Upper lobe of right lung (tissue), 1 donor: ENCODE measurements at regions not wholly inside any gene's neighbourhood (a gene's known extent, or its start where the extent isn't known, plus 50 kb on each side); places are given as distances from the start of the nearest gene placed in this dataset.

ENCODE experiments used
- ATAC-seq: fragments of 200-7000 bp; cut with Tn5 transposase; one replicate; pipeline ENCODE4 v1.9.1; 2020; ENCODE audit warnings: mild to moderate bottlenecking, moderate library complexity
- DNase-seq: peaks from one replicate; pipeline ENCODE4 v3.0.0-alpha.2; 2020
- H3K27ac ChIP-seq: fragments of 200-600 bp; one replicate; pipeline ENCODE4 v1.8.0; 2022
- H3K27me3 ChIP-seq: fragments of 200-600 bp; one replicate; pipeline ENCODE4 v1.8.0; 2022; ENCODE audit warnings: mild to moderate bottlenecking
- H3K36me3 ChIP-seq: fragments of 200-600 bp; one replicate; pipeline ENCODE4 v1.8.0; 2022
- H3K4me1 ChIP-seq: fragments of 200-600 bp; one replicate; pipeline ENCODE4 v1.8.0; 2022
- H3K4me3 ChIP-seq: fragments of 200-600 bp; one replicate; pipeline ENCODE4 v1.8.0; 2022; ENCODE audit warnings: mild to moderate bottlenecking
- H3K9me3 ChIP-seq: fragments of 200-600 bp; one replicate; pipeline ENCODE4 v1.8.0; 2022
- intact Hi-C: fragments of 100-400 bp; cut with DNase I; formaldehyde crosslinking; loops from one replicate; pipeline ENCODE4 v1.11.0; 2022
- TF ChIP-seq, protein P1 (sequence below): fragments of 200-600 bp; IDR thresholded peaks from one replicate; pipeline ENCODE4 v1.8.0; 2022; ENCODE audit warnings: antibody characterized with exemption
- donor health status: DM: no; HTN: yes; CAD: no; lungs with severe emphysema.

DNA sequence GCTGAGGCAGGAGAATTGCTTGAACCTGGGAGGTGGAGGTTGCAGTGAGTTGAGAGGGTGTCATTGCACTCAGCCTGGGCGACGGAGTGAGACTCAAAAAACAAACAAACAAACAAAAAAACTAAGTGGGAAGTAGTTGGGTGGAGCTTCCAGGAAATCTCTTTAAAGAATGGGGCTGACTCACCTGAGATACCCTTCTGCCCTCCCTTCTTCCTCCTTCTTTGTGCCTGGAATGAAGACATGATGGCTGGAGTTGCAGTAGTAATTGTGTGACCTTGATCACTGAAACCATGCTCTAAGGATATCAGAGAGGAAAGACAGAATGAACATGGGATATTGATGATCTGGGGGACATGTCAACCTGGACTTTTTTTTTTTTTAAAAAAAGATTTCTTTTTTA lies 87.6 kb upstream of the MED13L start:
- H3K27me3 ChIP-seq = no peaks in the 10 kb centered on the region
- ATAC-seq (no peak), DNase-seq (no peak)
- no peak overlapping the region for H3K27ac ChIP-seq
- H3K4me1 ChIP-seq = peaks cover under 1% of the 10 kb centered on the region
- H3K4me3 ChIP-seq = no peak overlapping the region
- TF ChIP-seq, protein P1, sequence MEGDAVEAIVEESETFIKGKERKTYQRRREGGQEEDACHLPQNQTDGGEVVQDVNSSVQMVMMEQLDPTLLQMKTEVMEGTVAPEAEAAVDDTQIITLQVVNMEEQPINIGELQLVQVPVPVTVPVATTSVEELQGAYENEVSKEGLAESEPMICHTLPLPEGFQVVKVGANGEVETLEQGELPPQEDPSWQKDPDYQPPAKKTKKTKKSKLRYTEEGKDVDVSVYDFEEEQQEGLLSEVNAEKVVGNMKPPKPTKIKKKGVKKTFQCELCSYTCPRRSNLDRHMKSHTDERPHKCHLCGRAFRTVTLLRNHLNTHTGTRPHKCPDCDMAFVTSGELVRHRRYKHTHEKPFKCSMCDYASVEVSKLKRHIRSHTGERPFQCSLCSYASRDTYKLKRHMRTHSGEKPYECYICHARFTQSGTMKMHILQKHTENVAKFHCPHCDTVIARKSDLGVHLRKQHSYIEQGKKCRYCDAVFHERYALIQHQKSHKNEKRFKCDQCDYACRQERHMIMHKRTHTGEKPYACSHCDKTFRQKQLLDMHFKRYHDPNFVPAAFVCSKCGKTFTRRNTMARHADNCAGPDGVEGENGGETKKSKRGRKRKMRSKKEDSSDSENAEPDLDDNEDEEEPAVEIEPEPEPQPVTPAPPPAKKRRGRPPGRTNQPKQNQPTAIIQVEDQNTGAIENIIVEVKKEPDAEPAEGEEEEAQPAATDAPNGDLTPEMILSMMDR = no peak
- intact Hi-C loops = no loop called here
- no peaks in the 10 kb centered on the region for H3K36me3 ChIP-seq
- H3K9me3 ChIP-seq = no peaks in the 10 kb centered on the region

DNA sequence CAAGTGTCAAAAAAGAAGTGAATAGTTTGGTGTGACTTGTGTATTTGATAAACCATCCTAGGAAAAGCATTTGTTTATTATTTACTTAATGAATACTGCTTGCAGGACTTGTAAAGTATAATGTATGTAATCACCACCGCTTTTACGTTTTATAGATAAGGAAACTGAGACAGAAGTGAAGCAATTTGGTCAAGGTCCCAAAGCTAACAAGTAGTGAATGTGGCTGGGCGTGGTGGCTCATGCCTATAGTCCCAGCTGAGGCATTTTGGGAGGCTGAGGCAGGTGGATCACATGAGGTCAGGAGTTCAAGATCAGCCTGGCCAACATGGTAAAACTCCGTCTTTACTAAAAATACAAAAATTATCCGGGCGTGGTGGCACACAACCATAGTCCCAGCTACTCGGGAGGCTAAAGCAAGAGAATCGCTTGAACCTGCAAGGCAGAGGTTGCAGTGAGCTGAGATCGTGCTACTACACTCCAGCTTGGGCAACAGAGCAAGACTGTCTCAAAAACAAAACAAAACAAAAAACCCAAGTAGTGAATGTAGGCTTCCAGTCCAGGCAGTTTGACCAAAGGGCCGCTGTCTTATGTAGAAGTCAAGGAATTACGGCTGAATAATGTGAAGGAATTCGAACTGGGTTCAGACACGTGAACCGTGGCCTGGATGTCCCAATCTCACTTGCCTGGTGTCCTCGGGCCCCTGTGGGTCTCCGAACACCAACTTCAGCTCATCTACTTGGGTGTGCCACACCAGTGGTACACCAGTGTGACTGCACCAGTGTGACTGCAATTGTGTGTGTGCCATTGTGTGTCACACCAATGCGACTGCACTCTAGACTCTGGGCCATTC lies 88.3 kb upstream of the MED13L start:
- TF ChIP-seq, protein P1 = no peak

DNA sequence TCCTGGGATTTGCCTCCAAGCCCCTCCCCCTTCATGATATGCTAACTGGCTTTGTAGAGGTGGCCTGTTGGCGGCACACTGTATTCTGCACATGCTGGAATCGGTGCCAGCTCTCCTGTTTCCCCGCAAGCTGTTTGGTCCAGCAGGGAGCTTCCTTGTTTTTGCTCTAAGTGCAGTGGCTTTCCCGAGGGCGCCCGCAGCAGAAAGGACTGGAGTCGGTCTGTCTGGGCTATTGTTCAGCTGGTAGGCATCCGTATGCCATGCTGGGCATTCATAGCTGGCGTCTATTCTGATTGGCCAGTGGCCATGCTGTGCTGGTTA lies 88.9 kb upstream of the MED13L start:
- H3K9me3 ChIP-seq = no peaks in the 10 kb centered on the region
- ATAC-seq (peak; percentile 64), DNase-seq (peak; percentile 74)
- no peaks in the 10 kb centered on the region for H3K4me1 ChIP-seq
- no peaks in the 10 kb centered on the region for H3K27me3 ChIP-seq
- no peak overlapping the region for H3K4me3 ChIP-seq
- H3K27ac ChIP-seq = no peak overlapping the region
- TF ChIP-seq, protein P1 = no peak
- intact Hi-C loops = no loop called here
- H3K36me3 ChIP-seq = no peaks in the 10 kb centered on the region

More for the DNA sequence above, 88.3 kb upstream of the MED13L start:
- no peaks in the 10 kb centered on the region for H3K36me3 ChIP-seq
- DNase-seq (no peak), ATAC-seq (no peak)
- no peaks in the 10 kb centered on the region for H3K4me1 ChIP-seq
- no peaks in the 10 kb centered on the region for H3K9me3 ChIP-seq
- H3K27ac ChIP-seq = no peak overlapping the region
- H3K4me3 ChIP-seq = no peak overlapping the region
- H3K27me3 ChIP-seq = no peaks in the 10 kb centered on the region
- intact Hi-C loops = no loop called here

DNA sequence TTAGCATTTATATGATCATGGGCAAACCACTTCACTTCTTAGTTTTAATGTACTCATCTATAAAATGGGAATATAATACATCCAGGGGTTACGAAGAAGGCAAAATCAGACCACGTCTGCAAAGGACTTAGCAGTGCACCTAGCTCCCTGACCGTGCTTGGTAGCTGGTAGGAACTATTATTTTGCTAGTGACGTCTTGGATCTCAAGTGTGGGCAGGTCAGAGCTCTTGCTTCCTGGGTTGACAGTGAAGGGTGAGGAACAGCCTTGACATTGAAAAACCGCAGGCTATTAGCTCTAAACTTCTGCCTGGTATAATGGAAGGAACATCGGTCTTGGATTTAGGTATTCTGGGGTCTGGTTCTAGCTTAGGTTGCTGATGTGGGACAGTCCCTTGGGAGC lies 89.3 kb upstream of the MED13L start:
- TF ChIP-seq, protein P1 = no peak
- intact Hi-C loops = no loop called here
- H3K4me1 ChIP-seq = no peaks in the 10 kb centered on the region
- DNase-seq (no peak), ATAC-seq (peak; percentile 75)
- H3K27ac ChIP-seq = peak overlapping the region; percentile 60
- H3K27me3 ChIP-seq = no peaks in the 10 kb centered on the region
- H3K4me3 ChIP-seq = no peak overlapping the region
- H3K9me3 ChIP-seq = no peaks in the 10 kb centered on the region
- H3K36me3 ChIP-seq = no peaks in the 10 kb centered on the region

DNA sequence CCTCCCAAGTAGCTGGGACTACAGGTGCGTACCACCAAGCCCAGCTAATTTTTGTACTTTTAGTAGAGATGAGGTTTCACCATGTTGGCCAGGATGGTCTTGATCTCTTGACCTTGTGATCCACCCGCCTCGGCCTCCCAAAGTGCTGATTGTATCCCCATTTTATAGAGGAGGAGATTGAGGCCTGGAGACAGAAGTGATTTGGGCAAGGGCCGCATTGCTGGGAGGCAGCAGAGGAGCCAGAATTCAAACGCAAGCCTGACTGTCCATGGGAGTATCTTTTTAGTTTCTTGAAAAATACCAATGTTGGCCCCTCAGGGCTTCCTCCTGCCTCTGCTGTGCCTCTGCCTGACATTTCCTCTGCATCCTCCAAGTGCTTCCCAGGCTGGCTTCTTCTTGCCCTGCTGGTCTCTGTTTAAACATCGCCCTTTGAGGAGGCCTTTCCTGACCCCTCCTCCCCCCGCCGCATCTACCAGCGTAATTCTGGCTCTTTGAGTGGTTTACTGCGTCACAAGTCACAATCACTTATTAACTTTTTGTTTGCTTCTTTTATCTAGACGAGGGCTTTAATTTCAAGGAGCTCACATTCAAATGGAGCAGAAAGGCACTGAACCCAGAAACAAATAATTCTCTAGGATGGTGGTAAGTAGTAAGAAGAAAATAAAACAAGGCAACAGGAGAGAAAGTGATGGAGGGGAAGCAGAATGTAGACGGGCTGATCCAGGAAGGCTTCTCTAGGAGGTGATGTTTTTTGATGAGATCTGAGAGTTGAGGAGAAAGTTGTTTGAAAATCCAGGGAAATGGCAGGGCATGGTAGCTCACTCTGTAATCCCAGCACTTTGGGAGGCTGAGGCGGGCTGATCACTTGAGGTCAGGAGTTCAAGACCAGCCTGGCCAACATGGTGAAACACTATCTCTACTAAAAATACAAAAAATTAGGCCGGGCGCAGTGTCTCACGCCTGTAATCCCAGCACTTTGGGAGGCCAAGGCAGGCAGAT lies 91.0 kb upstream of the MED13L start:
- no peaks in the 10 kb centered on the region for H3K36me3 ChIP-seq
- peak; percentile 88 for DNase-seq
- no peaks in the 10 kb centered on the region for H3K4me1 ChIP-seq
- peak; percentile 87 for ATAC-seq
- TF ChIP-seq, protein P1 = no peak
- H3K27ac ChIP-seq = peak overlapping the region; percentile 36
- H3K9me3 ChIP-seq = no peaks in the 10 kb centered on the region
- intact Hi-C loops = no loop called here
- H3K4me3 ChIP-seq = no peak overlapping the region
- no peaks in the 10 kb centered on the region for H3K27me3 ChIP-seq
